BJ (cell line): ENCODE measurements at regions not wholly inside any gene's neighbourhood (a gene's known extent, or its start where the extent isn't known, plus 50 kb on each side); places are given as distances from the start of the nearest gene placed in this dataset.

Experiments
- CTCF ChIA-PET: fragments of 350-600 bp; formaldehyde crosslinking; extraction: SDS; loops from one replicate; lab custom pipeline; 2021; ENCODE audit warnings: antibody characterized with exemption, inconsistent platforms; lab: Yijun Ruan, JAX
- POLR2A ChIA-PET: fragments of 300-600 bp; sonication (Branson Sonifier 250); formaldehyde crosslinking; extraction: SDS; loops from one replicate; lab custom pipeline; 2021; ENCODE audit warnings: antibody characterized with exemption; lab: Charles Lee
- DNase-seq: peaks from one replicate; pipeline ENCODE4 v3.0.0-alpha.2; 2011; ENCODE audit warnings: low read depth
- H3K27me3 ChIP-seq: 2 replicates; pipeline ENCODE4 v1.6.0; 2011; ENCODE audit warnings: low read length; ENCODE audit not compliant: control insufficient read depth, insufficient read depth
- H3K36me3 ChIP-seq: 2 replicates; pipeline ENCODE4 v1.5.1; 2011; ENCODE audit warnings: low read length; ENCODE audit not compliant: control insufficient read depth, insufficient read depth
- H3K4me3 ChIP-seq: 2 replicates; pipeline ENCODE4 v1.5.1; 2011; ENCODE audit warnings: low read depth, mild to moderate bottlenecking, control low read depth, low read length
- CTCF ChIP-seq: IDR thresholded peaks from 2 replicates; pipeline ENCODE4 v1.5.1; 2011; ENCODE audit warnings: low read depth, mild to moderate bottlenecking, control low read depth, inconsistent platforms, low read length, moderate library complexity; ENCODE audit not compliant: insufficient read depth

GRCh38 chr6:137765059-137765458 is 102.0 kb upstream of the TNFAIP3 start:
- no peak for TF ChIP-seq CTCF
- no peak for DNase-seq
- Histone ChIP-seq H3K36me3 (no peaks in the 10 kb centered on the region), H3K4me3 (no peak overlapping the region), H3K27me3 (no peaks in the 10 kb centered on the region)
- ChIA-PET CTCF (no interaction called here), POLR2A (interaction anchor here (0.7 kb wide), 1 partner anchor 11 kb away, joined by 3 read pairs; no protein-coding TSS in a partner anchor)

GRCh38 chr6:137766596-137767370 is 100.3 kb upstream of the TNFAIP3 start:
- H3K27me3 ChIP-seq = no peaks in the 10 kb centered on the region
- H3K4me3 ChIP-seq = no peak overlapping the region
- ChIA-PET POLR2A (no interaction called here), CTCF (interaction anchor here (0.7 kb wide), 1 partner anchor 33 kb away, joined by 3 read pairs; no protein-coding TSS in a partner anchor)
- H3K36me3 ChIP-seq = no peaks in the 10 kb centered on the region
- no peak for TF ChIP-seq CTCF
- DNase-seq = no peak

GRCh38 chr6:137767465-137767864 is 99.6 kb upstream of the TNFAIP3 start:
- TF ChIP-seq CTCF = no peak
- Histone ChIP-seq H3K4me3 (no peak overlapping the region), H3K27me3 (no peaks in the 10 kb centered on the region), H3K36me3 (no peaks in the 10 kb centered on the region)
- ChIA-PET POLR2A (no interaction called here), CTCF (interaction anchor here (0.7 kb wide), 1 partner anchor 32 kb away, joined by 3 read pairs; no protein-coding TSS in a partner anchor)
- no peak for DNase-seq

- ChIA-PET CTCF (no interaction called here), POLR2A (no interaction called here)
- no peak overlapping the region for H3K4me3 ChIP-seq
- no peak for DNase-seq
- H3K36me3 ChIP-seq = no peaks in the 10 kb centered on the region
- no peak for TF ChIP-seq CTCF
- no peaks in the 10 kb centered on the region for H3K27me3 ChIP-seq
Observed at GRCh38 chr6:137767911-137768690, 99.0 kb upstream of the TNFAIP3 start.

- Histone ChIP-seq H3K4me3 (no peak overlapping the region), H3K36me3 (no peaks in the 10 kb centered on the region), H3K27me3 (no peaks in the 10 kb centered on the region)
- CTCF ChIA-PET = interaction anchor here (0.7 kb wide), 1 partner anchor 31 kb away, joined by 5 read pairs; no protein-coding TSS in a partner anchor
- DNase-seq = no peak
- POLR2A ChIA-PET = no interaction called here
- no peak for TF ChIP-seq CTCF
Observed at GRCh38 chr6:137768935-137769334, 98.1 kb upstream of the TNFAIP3 start.
